Nucleus accumbens (tissue), 56 donors: ENCODE measurements at regions not wholly inside any gene's neighbourhood (a gene's known extent, or its start where the extent isn't known, plus 50 kb on each side); places are given as distances from the start of the nearest gene placed in this dataset.
"Not testable (repeated sequence)": the region's sequence is repeated elsewhere in the genome, so short reads cannot be mapped to it uniquely, and the experiment has no call there.

Experiments
- DNase-seq, 56 donors: peaks; one replicate each; lab custom pipeline; 2025; lab: John Stamatoyannopoulos, UW

DNA sequence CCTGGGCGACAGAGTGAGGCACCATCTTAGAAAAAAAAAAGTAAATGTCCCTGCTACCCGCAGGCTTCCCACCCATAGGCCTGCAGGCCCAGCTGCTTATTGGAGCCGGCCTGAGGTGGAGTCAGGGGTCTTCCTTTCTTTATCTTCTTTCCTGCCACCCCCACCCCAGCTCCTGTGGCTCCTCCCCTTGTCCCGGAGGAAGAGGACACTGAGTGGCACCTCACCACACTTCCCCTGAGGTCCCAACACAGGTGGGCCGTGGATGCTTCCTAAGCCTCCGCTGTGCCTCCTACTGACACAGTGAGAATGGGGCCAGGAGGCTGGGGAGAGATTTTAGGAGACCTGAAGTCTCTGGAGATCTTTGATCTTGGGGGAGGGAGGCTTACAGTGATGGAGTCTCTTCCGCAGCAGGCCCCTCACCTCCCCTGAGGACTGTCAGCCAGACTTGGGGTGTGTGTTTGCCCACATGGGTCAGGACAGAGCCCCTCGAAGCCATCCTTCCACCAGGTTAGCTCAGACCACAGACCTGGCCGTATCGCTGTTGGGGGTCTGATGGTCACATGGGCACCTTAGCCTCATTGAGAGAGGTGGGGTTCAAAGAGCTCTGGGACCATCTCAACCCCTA lies 135.4 kb upstream of the IER5L start:
- DNase-seq, result no peak

DNA sequence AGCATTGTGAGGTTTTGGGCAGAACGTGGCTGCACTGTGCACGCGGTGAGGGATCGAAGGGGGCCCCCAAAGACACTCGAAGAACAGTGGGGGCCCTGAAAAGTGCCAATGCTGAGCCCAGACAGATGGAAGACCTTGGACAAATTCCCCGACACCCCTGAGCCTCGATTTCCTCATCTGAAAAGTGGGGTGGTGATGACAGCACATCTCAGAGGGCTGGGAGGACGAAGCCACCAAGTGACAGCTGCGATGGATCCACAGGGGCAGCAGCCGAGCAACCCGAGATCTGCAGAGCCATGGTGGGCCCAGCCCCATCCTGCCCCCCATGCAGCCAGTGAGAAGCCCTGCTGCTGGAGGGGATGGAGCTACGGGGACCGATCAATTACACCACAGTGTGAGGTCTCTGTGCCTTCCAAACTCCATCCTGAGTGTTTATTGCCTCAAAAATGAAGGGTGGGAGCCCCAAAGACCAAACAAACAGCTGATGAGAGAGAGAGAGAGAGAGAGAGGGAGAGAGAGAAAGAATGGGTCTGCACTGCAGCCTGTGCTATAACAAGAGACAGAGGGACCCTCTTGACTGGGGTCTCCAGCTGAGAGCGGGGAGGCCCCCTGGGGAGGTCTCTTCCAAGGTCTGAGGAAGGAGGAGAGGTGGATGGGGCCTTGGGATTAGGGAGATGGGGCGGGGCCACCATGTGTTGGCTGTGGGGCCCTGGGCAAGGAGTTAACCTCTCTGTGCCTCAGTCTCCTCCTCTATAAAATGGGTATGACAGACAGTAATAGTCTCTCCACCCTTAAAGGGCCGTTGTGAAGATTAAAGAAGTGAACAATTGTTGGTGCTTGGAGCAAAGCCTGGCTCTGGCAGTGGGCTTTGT lies 134.4 kb upstream of the IER5L start:
- DNase-seq, result no peak

DNA sequence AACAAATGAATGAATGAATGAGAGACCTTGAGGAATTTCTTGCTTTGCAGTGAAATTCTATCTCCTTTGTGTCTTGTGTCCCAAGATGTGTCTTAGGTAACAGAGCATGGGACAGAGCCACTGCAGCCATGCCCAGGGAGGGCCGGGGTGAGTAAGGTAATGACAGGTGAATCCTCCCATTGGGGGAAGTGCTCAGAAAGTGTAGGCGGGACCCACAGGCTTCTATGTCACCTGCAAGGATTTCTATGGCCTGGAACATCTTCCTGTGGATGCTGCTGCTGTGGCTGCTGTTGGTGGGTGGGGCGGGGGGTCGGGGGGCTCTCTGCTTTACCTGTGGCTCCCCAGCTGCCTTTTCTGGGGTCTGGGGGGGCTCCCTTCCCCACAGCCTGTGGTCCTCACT lies 133.6 kb upstream of the IER5L start:
- no peak for DNase-seq

DNA sequence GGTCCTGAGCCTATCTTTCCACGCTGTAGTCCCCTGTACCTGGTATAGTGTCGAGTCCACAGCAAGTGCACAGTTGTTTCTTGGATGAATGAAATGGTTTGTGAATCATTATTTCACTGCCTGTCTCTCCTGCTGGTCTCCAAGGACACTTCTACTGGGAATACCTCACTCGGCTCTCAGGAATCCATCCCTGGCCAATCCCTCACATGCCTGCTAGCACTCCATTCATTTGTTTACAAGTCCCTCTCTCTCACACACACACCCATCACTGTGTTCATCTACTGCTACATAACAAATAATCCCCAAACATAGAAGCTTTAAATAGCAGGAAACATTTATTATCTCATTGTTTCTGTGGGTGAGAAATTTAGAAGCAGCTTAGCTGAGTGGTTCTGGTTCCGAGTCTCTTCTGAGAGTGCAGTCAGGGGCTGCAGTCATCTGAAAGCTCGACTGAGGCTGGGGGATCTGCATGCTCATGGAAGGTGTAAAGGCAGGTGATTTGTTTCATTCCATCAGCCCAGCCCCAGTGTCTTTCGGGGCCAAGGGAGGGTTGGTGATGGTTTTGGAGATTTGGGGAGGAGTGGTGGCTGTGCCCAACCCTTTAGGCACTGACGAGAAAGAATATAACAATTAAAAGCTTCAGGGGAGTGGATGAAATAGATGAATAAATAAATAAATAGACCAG lies 132.7 kb upstream of the IER5L start:
- DNase-seq, result no peak

DNA sequence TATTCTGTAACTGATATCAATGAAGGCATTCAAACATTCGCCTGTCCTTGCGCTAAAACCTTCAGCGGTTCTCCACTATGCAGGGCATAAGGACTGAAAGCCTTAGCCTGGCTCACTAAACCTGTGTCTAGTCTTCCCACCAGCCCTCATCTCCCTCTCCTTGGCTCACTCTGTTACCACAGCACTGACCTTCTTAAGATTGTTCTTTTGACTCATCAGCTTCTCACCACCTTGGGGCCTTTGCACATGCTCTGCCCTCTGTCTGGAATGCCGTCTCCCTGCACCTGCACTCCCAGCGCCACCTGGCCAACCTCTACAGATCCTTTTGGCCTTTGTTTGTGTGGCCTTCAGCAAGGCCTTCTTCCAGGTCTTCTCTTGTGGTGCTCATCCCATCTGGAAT lies 131.8 kb upstream of the IER5L start:
- no peak for DNase-seq

DNA sequence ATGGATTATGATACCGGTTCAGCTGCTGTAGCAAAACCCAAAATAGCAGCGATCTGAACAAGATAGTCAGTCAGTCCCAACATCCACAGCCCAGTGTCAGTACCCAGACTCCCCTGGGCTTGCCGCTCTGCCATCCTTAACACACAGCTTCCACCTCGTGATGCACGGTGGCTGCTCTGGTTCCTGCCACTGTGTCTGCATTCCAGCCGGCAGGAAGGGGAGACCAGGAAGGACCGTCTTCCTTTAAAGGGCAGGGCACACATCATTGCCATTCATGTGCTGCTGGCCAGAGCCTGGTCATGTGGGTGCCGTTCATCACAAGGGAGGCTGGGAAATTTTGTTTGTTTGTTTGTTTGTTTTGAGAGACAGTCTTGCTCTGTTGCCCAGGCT lies 131.0 kb upstream of the IER5L start:
- no peak for DNase-seq

DNA sequence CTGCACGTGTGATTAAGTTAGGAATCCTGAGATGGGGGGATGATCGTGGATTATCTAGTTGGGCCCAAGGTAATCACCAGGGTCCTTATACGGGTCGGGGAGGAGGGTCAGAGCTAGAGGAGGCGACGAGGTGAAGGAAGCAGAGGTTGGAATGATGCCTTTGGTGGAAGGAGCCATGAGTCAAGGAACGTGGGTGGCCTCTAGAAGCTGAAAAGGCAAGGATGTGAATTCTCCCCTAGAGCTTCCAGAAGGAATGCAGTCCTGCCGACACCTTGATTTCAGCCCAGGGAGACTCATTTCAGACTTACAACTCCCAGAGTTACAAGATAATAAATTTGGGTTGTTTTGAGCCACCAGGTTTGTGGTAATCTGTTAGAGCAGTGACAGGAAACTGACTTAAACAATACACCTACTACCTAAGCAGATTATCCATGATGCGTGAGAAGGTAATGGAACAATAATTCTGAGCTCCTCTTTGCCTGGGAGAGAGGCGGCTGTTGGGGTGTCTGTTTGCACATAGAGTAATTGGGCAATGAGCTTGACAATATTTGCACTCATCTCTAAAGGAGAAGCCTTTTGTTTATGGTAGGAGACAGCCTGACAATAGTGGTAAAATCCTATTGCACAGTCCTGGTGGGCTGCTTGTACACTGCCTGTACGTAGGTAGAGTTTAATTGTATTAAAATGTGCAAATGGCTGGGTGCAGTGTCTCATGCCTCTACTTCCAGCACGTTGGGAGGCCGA lies 129.3 kb upstream of the IER5L start:
- DNase-seq, result no peak

DNA sequence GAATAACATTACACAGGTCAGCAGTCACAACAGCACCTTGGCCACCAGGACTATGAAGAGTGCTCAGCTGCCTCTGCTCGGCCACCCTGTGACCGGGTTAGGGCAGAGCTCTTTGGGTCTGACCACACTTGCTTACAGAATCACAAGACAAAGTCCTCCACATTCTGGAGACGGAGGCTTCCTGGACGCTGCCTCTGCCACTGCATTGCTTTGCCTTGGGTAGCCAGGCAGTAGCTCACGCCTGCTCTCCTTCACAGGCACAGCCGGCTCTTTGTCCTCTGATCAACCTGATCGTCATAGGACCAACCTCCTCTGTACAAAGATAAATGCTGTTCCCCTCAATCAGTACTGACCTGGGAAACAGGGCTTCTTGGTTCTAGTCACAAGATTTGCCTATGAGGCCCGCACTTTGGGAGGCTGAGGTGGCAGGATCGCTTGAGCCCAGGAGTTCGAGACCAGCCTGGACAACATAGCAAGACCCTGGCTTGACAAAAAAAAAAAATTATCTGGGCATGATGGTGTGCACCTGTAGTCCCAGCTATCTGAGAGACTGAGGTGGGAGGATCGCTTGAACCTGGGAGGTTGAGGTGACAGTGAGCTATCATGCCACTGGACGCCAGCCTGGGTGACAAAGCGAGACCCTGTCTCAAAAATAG lies 128.4 kb upstream of the IER5L start:
- DNase-seq, result no peak

DNA sequence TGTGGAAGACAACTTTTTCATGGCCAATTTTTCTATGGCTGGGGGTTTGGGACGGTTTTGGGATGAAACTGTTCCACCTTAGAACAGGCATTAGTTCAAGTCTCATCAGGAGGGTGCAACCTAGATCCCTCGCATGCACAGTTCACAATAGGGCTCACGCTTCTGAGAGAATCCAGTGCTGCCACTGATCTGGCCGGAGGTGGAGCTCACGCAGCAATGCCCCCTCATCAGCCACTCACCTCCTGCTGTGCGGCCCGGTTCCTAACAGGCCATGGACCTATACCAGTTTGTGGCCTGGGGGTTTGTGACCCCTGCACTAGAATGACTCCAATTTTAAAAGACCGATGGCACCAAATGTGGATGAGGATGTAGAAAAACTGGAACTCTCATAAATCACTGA lies 127.2 kb upstream of the IER5L start:
- no peak for DNase-seq

DNA sequence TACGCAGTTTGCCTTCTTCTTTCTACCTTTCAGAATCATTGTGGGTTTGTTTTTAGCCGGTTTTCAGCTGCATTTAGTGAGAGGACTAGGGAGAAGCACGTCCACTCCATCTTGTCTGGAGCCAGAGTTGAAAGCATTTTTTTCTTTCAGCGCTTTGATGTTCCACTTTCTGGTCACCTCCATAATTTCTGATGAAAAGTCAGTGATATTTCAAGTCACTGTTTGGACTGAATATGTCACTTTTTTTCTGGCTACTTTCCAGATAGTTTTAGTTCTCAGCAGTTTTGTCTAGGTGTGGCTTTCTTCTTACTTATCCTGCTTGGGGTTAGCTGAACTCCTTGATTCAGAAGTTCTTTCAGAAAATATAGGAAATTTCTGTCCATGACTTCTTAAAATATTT lies 123.9 kb upstream of the IER5L start:
- no peak for DNase-seq

DNA sequence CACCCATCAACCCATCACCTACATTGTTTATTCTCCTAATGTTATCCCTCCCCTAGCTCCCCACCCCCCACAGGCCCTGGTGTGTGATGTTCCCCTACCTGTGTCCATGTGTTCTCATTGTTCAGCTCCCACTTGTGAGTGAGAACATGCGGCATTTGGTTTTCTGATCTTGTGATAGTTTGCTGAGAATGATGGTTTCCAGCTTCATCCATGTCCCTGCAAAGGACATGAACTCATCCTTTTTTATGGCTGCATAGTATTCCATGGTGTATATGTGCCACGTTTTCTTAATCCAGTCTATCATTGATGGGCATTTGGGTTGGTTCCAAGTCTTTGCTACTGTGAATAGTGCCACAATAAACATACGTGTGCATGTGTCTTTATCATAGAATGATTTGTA lies 118.1 kb upstream of the IER5L start:
- DNase-seq, result not testable (repeated sequence)

DNA sequence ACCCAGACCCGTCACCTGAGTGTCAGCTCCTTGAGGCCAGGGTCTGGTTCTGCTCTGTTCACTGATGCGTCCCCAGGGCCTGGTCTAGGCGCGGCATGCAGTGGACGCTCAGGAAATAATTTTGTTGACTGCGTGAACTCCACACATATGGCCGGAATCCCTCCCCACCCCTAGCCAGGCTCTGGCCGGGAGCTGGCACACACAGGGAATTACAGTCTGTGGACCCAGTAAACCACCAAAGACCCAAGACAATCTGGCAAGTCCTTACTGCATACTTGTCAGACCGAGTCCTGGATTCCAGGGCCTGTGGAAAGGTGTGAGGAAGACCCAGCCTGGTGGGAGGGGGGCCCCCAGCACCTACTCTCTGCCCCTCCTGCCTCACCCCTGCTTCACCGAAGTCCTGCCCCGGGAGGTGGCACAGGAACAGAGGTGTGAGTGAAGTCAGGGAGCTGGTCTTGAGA lies 113.0 kb upstream of the IER5L start:
- no peak for DNase-seq

DNA sequence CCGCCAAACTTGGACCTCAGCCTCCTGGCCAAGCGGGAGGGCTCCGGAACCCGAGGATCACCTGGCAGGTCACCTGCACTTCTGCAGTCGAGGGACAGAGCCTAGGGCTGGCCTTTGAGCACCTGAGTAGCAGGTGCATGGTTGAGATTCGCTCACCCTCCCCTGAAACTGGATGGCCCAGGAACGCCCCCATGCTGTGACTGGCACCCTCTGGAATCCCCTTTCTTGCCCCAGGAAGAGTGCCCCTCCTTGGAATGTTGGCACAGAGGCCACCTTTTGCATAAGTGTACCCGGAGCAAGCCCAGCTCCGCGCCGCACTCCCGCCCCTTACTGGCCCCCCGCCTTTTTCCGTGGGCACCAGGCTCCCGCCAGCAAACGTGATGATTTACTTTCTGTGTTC lies 112.5 kb upstream of the IER5L start:
- no peak for DNase-seq

DNA sequence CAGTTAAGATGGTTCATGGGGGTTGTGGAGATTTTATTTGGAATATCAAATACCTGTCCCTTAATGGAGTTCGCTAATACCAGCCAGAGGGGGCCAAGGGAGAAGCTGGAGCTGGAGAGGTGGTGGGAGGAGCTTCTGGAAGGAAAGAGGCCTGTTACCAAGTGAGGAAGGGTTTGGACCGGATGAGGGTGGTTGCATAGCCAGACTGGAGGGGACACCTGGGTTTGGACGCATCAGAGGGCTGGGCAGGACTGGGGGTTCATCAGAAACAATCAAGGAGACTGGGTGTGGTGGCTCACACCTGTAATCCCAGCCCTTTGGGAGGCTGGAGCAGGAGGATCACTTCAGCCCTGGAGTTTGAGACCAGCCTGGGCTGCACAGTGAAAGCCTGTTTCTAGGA lies 111.8 kb upstream of the IER5L start:
- DNase-seq, result no peak

DNA sequence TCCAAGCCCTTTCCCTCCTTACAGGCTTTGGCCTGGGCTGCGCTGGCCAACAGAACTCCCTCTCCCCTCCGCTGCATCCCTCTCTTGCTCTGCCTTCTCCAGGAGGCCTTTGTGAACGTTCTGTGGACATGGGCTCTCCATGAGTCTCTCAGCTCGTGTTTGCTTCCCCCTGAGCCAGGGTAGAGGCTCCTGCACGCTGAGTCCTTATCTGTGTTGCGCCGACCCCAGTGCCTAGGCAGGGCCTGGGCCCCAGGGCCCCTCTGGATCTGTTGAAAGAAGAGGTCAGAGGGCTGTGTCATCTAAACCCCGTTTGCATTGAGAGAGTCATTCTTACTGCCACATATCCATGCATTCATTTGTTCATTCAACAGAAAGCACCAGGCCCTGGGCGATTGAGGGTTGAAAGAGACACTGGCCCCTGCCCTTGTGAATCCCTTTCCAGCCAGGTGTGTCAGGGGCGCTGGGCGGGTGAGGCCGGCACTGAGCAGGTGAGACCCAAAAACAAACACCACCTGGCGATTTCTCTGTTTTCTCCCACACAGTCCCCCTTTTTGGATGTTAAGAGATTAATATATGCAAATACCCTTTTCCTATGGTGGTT lies 111.2 kb upstream of the IER5L start:
- DNase-seq, result no peak

DNA sequence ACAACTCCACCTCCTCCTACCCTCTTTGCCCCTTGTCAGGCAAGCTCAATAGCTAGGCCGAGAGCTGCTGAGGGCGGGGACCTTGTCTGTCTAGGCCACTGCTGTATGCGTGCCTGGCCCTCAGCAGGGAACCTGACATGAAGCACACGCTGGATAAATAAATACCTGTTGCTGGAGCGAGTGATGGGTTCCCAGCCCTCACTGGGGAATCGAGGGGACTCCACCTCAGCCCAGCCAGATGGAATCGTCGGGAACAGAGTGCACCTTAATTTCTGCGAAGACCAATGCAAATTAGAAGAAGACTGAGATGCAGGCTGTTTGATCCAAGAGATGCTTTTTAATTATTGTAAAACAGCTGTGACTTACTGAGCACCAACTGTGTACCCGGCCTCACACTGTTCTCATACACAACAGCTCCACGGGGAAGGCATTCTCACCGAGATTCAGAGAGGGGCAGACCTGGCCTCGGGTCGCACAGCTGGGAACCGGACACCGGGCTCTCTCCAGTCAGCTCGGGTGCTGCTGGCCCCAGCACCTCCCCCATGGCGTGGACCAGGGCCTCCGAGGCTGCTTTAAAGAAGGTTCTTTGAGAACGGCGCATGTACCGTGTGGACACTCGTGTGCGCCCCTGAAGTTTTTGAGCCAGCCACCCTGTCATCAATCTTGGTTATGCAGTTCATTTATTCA lies 109.7 kb upstream of the IER5L start:
- no peak for DNase-seq

DNA sequence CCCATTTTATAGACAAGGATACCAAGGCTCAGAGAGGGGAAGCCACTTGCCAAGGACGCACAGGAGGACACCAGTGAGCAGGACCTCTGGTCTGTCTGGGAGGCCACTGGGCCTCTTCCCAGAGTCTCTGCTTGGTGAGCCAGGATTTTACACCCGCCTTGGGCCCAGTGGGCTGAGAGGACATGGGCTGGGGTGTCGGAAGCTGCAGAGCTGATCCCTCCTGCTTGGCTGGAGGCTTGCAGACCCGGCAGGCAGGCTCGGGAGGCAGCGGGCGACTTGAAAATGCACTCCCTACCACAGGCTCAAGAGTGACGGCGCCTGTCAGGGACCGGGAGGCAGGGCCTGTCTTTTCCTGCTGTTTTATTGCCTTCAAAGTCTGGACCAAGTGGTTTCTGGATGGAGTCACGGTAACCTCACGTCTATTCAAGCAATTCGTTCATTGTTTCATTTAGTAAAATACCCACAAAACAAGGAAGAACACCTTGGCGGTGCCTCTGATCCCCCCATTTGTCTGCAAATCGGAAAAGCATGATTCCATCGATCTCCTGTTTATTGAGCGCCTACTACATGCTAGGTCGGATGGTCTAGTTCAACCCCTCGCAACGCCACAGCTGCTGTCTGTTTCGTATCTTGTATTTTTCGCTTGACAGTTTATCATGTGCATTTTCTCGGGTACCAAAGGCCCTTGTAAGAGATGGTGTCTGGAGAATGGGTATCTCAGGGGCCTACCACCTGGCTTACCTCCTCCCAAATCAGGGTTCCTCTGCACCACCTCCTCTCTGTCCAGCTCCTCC lies 108.1 kb upstream of the IER5L start:
- DNase-seq, result no peak

DNA sequence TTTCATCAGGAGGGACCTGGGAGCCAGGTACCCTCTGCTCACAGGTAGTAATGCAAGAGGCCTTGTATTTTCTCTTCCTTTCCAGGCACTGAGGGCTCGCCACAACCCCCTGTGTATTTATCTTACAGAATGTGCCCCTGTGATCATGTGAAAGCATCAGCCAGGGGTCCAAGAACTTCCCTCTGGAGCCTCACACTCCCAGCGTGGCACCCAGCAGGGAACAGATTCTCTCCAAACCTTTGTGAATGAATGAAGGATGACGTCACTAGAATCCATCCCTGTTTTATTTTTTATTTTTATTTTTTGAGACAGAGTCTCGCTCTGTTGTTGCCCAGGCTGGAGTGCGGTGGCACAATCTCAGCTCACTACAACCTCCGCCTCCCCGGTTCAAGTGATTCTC lies 107.3 kb upstream of the IER5L start:
- DNase-seq, result no peak
